ENCODE measurements at regions not wholly inside any gene's neighbourhood (a gene's known extent, or its start where the extent isn't known, plus 50 kb on each side); places are given as distances from the start of the nearest gene placed in this dataset.
"Not testable (repeated sequence)": the region's sequence is repeated elsewhere in the genome, so short reads cannot be mapped to it uniquely, and the experiment has no call there.

- not testable (repeated sequence) for DNase-seq
Observed at GRCh38 chr3:14272959-14273560, 94.4 kb downstream of the LSM3 start.

GRCh38 chr3:14273901-14274611 is 95.4 kb downstream of the LSM3 start:
- no peak for DNase-seq

GRCh38 chr3:14274612-14274936 is 96.0 kb downstream of the LSM3 start:
- no peak for DNase-seq

GRCh38 chr3:14274999-14275961 is 96.7 kb downstream of the LSM3 start:
- DNase-seq, result no peak

- DNase-seq, result no peak
Observed at GRCh38 chr3:14275962-14276909, 97.6 kb downstream of the LSM3 start.

- no peak for DNase-seq
Observed at GRCh38 chr3:14277557-14277956, 98.9 kb downstream of the LSM3 start.

GRCh38 chr3:14278265-14278798 is 99.7 kb downstream of the LSM3 start:
- no peak for DNase-seq

GRCh38 chr3:14278799-14279625 is 100.4 kb downstream of the LSM3 start:
- no peak for DNase-seq

GRCh38 chr3:14279626-14280061 is 101.0 kb downstream of the LSM3 start:
- no peak for DNase-seq

- no peak for DNase-seq
Observed at GRCh38 chr3:14280326-14280725, 101.7 kb downstream of the LSM3 start.

GRCh38 chr3:14281053-14281452 is 102.4 kb downstream of the LSM3 start:
- no peak for DNase-seq

- DNase-seq, result no peak
Observed at GRCh38 chr3:14282001-14282705, 103.5 kb downstream of the LSM3 start.

GRCh38 chr3:14282706-14283075 is 104.1 kb downstream of the LSM3 start:
- no peak for DNase-seq

- no peak for DNase-seq
Observed at GRCh38 chr3:14283092-14283812, 104.6 kb downstream of the LSM3 start.

- peak; percentile 70 to 78 for DNase-seq
Observed at GRCh38 chr3:14283813-14284438, 105.3 kb downstream of the LSM3 start.

GRCh38 chr3:14284694-14285547 is 106.3 kb downstream of the LSM3 start:
- no peak for DNase-seq

- no peak for DNase-seq
Observed at GRCh38 chr3:14285548-14285925, 106.9 kb downstream of the LSM3 start.

Data from right lung (tissue), 2 donors.